Activated CD8-positive, alpha-beta memory T cell treated with anti-CD3 and anti-CD28 coated beads, Interleukin-2, amount 50 U/mL, for 4 hours (primary cell): ENCODE measurements at regions not wholly inside any gene's neighbourhood (a gene's known extent, or its start where the extent isn't known, plus 50 kb on each side); places are given as distances from the start of the nearest gene placed in this dataset.

ENCODE experiments used
- DNase-seq: peaks from one replicate; pipeline ENCODE4 v3.0.0-alpha.2; 2020

- DNase-seq = no peak
Measured at GRCh38 chr19:29400917-29401711, 124.7 kb upstream of the VSTM2B start.

GRCh38 chr19:29401712-29402421, 123.9 kb upstream of the VSTM2B start:
- DNase-seq = no peak

- DNase-seq = no peak
Measured at GRCh38 chr19:29402563-29402962, 123.2 kb upstream of the VSTM2B start.

- DNase-seq = no peak
Measured at GRCh38 chr19:29404015-29404414, 121.8 kb upstream of the VSTM2B start.

- DNase-seq = no peak
Measured at GRCh38 chr19:29404951-29405727, 120.7 kb upstream of the VSTM2B start.

GRCh38 chr19:29405728-29405995, 120.1 kb upstream of the VSTM2B start:
- no peak for DNase-seq

GRCh38 chr19:29409076-29409862, 116.5 kb upstream of the VSTM2B start:
- DNase-seq = no peak

- DNase-seq = no peak
Measured at GRCh38 chr19:29410601-29411000, 115.2 kb upstream of the VSTM2B start.

GRCh38 chr19:29411113-29411581, 114.6 kb upstream of the VSTM2B start:
- no peak for DNase-seq

- DNase-seq = no peak
Measured at GRCh38 chr19:29413435-29413834, 112.4 kb upstream of the VSTM2B start.

- DNase-seq = no peak
Measured at GRCh38 chr19:29415507-29415906, 110.3 kb upstream of the VSTM2B start.

GRCh38 chr19:29417048-29417447, 108.7 kb upstream of the VSTM2B start:
- no peak for DNase-seq

- DNase-seq = no peak
Measured at GRCh38 chr19:29418201-29418600, 107.6 kb upstream of the VSTM2B start.

- no peak for DNase-seq
Measured at GRCh38 chr19:29420065-29420464, 105.7 kb upstream of the VSTM2B start.

- DNase-seq = no peak
Measured at GRCh38 chr19:29420482-29421195, 105.2 kb upstream of the VSTM2B start.

- DNase-seq = no peak
Measured at GRCh38 chr19:29421196-29421545, 104.6 kb upstream of the VSTM2B start.

- no peak for DNase-seq
Measured at GRCh38 chr19:29422047-29422446, 103.7 kb upstream of the VSTM2B start.

- no peak for DNase-seq
Measured at GRCh38 chr19:29422486-29423085, 103.2 kb upstream of the VSTM2B start.

- DNase-seq = no peak
Measured at GRCh38 chr19:29428071-29428470, 97.7 kb upstream of the VSTM2B start.

- no peak for DNase-seq
Measured at GRCh38 chr19:29429021-29429420, 96.8 kb upstream of the VSTM2B start.

GRCh38 chr19:29429581-29429980, 96.2 kb upstream of the VSTM2B start:
- no peak for DNase-seq

- no peak for DNase-seq
Measured at GRCh38 chr19:29431332-29431731, 94.5 kb upstream of the VSTM2B start.
